Lung (tissue), 11 donors: ENCODE measurements at regions not wholly inside any gene's neighbourhood (a gene's known extent, or its start where the extent isn't known, plus 50 kb on each side); places are given as distances from the start of the nearest gene placed in this dataset.

Experiments
- ATAC-seq: fragments of 200-7000 bp; cut with Tn5 transposase; one replicate; pipeline ENCODE4 v1.9.1; 2020; ENCODE audit warnings: moderate number of reproducible peaks; ENCODE audit not compliant: insufficient read depth, low FRiP score
- DNase-seq, 3 donors: peaks; one replicate each; pipeline ENCODE4 v3.0.0-alpha.2; 2013 to 2017
- H3K27ac ChIP-seq, 2 donors: one replicate each; pipeline ENCODE4 v1.5.1; 2013; ENCODE audit warnings: mild to moderate bottlenecking in 2 of 2, moderate library complexity in 2 of 2, control low read depth in 1 of 2, inconsistent platforms in 1 of 2, low read depth in 1 of 2, low read length in 1 of 2
- H3K27me3 ChIP-seq, 3 donors: one replicate each; pipeline ENCODE4 v1.5.1; 2013; ENCODE audit warnings: low read length in 2 of 3; ENCODE audit not compliant: control insufficient read depth in 3 of 3, insufficient read depth in 3 of 3
- H3K36me3 ChIP-seq, 4 donors: one replicate each; pipeline ENCODE4 v1.5.1; 2013; ENCODE audit warnings: low read length in 4 of 4, mild to moderate bottlenecking in 1 of 4, moderate library complexity in 1 of 4; ENCODE audit not compliant: control insufficient read depth in 4 of 4, insufficient read depth in 4 of 4
- H3K4me1 ChIP-seq, 5 donors: one replicate each; pipeline ENCODE4 v1.5.1; 2013; ENCODE audit warnings: low read length in 5 of 5, mild to moderate bottlenecking in 2 of 5, moderate library complexity in 1 of 5; ENCODE audit not compliant: control insufficient read depth in 5 of 5, insufficient read depth in 5 of 5
- H3K4me3 ChIP-seq: one replicate; pipeline ENCODE4 v1.5.1; 2013; ENCODE audit warnings: mild to moderate bottlenecking, control low read depth, moderate library complexity
- H3K9ac ChIP-seq, 2 donors: one replicate each; pipeline ENCODE4 v1.5.1; 2013; ENCODE audit warnings: low read length in 2 of 2, control low read depth in 1 of 2; ENCODE audit not compliant: insufficient read depth in 1 of 2
- H3K9me3 ChIP-seq, 4 donors: one replicate each; pipeline ENCODE4 v1.5.1; 2013; ENCODE audit warnings: low read length in 3 of 4, mild to moderate bottlenecking in 1 of 4, moderate library complexity in 1 of 4; ENCODE audit not compliant: control insufficient read depth in 4 of 4, insufficient read depth in 3 of 4
- WGBS, 2 donors: extraction: QIAGEN DNeasy Blood & Tissue Kit; methylation state at CpG; one replicate each; pipeline ENCODE4 v1.1.7; 2013; 5-methylcytosine and 5-hydroxymethylcytosine counted together
- TF ChIP-seq, protein P1 (sequence below): IDR thresholded peaks from 2 replicates; pipeline ENCODE4 v1.5.1; 2012; ENCODE audit warnings: mild to moderate bottlenecking; ENCODE audit errors: control extremely low read depth, extremely low read depth
- donor health status: control.
- donor health status: control.
- donor health status: Bipolar disorder and iron deficiency.
- donor health status: healthy.
- donor health status: DM: yes; HTN: yes; CAD: no.

- WGBS, 2 donors = 44 to 60% methylated on average over 2 of the region's 2 CpGs
- no peaks in the 10 kb centered on the region for H3K9me3 ChIP-seq
- H3K4me1 ChIP-seq = no peaks in the 10 kb centered on the region
- no peaks in the 10 kb centered on the region for H3K27me3 ChIP-seq
- H3K4me3 ChIP-seq = no peak overlapping the region
- H3K9ac ChIP-seq = no peak overlapping the region
- TF ChIP-seq, protein P1, sequence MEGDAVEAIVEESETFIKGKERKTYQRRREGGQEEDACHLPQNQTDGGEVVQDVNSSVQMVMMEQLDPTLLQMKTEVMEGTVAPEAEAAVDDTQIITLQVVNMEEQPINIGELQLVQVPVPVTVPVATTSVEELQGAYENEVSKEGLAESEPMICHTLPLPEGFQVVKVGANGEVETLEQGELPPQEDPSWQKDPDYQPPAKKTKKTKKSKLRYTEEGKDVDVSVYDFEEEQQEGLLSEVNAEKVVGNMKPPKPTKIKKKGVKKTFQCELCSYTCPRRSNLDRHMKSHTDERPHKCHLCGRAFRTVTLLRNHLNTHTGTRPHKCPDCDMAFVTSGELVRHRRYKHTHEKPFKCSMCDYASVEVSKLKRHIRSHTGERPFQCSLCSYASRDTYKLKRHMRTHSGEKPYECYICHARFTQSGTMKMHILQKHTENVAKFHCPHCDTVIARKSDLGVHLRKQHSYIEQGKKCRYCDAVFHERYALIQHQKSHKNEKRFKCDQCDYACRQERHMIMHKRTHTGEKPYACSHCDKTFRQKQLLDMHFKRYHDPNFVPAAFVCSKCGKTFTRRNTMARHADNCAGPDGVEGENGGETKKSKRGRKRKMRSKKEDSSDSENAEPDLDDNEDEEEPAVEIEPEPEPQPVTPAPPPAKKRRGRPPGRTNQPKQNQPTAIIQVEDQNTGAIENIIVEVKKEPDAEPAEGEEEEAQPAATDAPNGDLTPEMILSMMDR = no peak
- H3K27ac ChIP-seq = no peak overlapping the region
- no peaks in the 10 kb centered on the region for H3K36me3 ChIP-seq
- DNase-seq (no peak), ATAC-seq (no peak)
These were observed 435.2 kb upstream of the LRATD1 start for GRCh38 chr2:14197293-14197692.

- ATAC-seq = no peak
- H3K27me3 ChIP-seq = no peaks in the 10 kb centered on the region
- no peak overlapping the region for H3K4me3 ChIP-seq
- TF ChIP-seq, protein P1 = no peak
- H3K9me3 ChIP-seq = no peaks in the 10 kb centered on the region
- no peak overlapping the region for H3K9ac ChIP-seq
- DNase-seq = peak in 1 of 3 donors; percentile 12
- H3K27ac ChIP-seq = no peak overlapping the region
- WGBS, 2 donors = 46 to 65% methylated on average over 3 of the region's 3 CpGs
- no peaks in the 10 kb centered on the region for H3K36me3 ChIP-seq
- H3K4me1 ChIP-seq = no peaks in the 10 kb centered on the region
These were observed 433.5 kb upstream of the LRATD1 start for GRCh38 chr2:14199040-14199439.

GRCh38 chr2:14219306-14219705, 413.2 kb upstream of the LRATD1 start:
- TF ChIP-seq, protein P1 = no peak
- H3K9ac ChIP-seq = no peak overlapping the region
- H3K27me3 ChIP-seq = no peaks in the 10 kb centered on the region
- H3K4me3 ChIP-seq = no peak overlapping the region
- peaks cover 0 to 35% (median 7%) of the 10 kb centered on the region in 5 donors for H3K4me1 ChIP-seq
- no peaks in the 10 kb centered on the region for H3K36me3 ChIP-seq
- H3K27ac ChIP-seq = no peak overlapping the region
- WGBS, 2 donors = 83 to 85% methylated on average over 3 of the region's 3 CpGs
- DNase-seq (no peak), ATAC-seq (no peak)
- H3K9me3 ChIP-seq = no peaks in the 10 kb centered on the region

DNA sequence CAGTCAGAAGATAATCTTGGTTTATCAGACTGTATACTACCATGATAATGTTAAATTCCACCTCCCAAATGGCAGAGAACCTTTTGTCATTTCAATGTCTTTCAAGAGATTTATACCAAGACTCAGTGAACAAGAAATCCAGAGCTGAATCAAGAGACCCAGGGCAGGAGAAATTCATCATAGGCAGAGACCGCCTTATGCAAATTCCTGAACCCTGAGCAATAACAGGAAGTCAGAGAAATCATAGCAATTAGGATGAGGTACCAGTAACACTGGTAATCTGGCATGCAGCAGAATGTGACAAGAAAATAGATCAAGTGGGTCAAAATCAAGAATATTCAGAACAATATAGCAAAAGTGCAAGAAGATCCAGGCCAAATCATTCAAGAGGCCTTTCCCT, 412.4 kb upstream of the LRATD1 start:
- ATAC-seq (no peak), DNase-seq (peak in 2 of 3 donors; percentile 15 to 23)
- TF ChIP-seq, protein P1 = no peak
- H3K9me3 ChIP-seq = no peaks in the 10 kb centered on the region
- H3K9ac ChIP-seq = no peak overlapping the region
- no peaks in the 10 kb centered on the region for H3K27me3 ChIP-seq
- WGBS, 2 donors = 76 to 78% methylated on average over 1 of the region's 1 CpG
- H3K27ac ChIP-seq = no peak overlapping the region
- peaks cover 0 to 35% (median 7%) of the 10 kb centered on the region in 5 donors for H3K4me1 ChIP-seq
- H3K36me3 ChIP-seq = no peaks in the 10 kb centered on the region
- H3K4me3 ChIP-seq = no peak overlapping the region
